ENCODE measurements at regions not wholly inside any gene's neighbourhood (a gene's known extent, or its start where the extent isn't known, plus 50 kb on each side); places are given as distances from the start of the nearest gene placed in this dataset.

DNA sequence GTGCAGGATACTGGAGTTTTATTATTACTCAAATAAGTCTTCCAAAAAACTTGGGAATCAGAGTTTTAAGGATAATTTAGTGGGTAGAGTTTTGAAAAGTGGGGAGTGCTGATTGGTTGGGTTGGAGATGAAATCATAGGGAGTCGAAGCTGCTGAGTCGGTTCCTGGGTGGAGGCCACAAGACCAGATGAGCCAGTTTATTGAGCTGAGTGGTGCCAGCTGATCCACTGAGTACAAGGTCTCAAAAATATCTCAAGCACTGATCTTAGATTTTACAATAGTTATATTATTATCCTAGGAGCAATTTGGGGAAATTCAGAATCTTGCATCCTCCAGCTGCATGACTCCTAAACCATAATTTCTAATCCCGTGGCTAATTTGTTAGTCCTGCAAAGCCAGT lies 804.9 kb upstream of the SEMA6A start:
- TF ChIP-seq, protein P1, sequence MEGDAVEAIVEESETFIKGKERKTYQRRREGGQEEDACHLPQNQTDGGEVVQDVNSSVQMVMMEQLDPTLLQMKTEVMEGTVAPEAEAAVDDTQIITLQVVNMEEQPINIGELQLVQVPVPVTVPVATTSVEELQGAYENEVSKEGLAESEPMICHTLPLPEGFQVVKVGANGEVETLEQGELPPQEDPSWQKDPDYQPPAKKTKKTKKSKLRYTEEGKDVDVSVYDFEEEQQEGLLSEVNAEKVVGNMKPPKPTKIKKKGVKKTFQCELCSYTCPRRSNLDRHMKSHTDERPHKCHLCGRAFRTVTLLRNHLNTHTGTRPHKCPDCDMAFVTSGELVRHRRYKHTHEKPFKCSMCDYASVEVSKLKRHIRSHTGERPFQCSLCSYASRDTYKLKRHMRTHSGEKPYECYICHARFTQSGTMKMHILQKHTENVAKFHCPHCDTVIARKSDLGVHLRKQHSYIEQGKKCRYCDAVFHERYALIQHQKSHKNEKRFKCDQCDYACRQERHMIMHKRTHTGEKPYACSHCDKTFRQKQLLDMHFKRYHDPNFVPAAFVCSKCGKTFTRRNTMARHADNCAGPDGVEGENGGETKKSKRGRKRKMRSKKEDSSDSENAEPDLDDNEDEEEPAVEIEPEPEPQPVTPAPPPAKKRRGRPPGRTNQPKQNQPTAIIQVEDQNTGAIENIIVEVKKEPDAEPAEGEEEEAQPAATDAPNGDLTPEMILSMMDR (IDR thresholded peaks at IDR 0.05) = no peak
- TF ChIP-seq POLR2A (IDR thresholded peaks at IDR 0.05) = no peak
